Endodermal cell (in vitro differentiated cells): ENCODE measurements at regions not wholly inside any gene's neighbourhood (a gene's known extent, or its start where the extent isn't known, plus 50 kb on each side); places are given as distances from the start of the nearest gene placed in this dataset.

Experiments
- DNase-seq: peaks from one replicate; pipeline ENCODE4 v3.0.0-alpha.2; 2017
- H3K27ac ChIP-seq: 2 replicates; pipeline ENCODE4 v1.5.1; 2013; ENCODE audit warnings: mild to moderate bottlenecking, low read depth, low read length, moderate library complexity
- H3K27me3 ChIP-seq: 2 replicates; pipeline ENCODE4 v1.6.1; 2013; ENCODE audit warnings: mild to moderate bottlenecking, low read length, moderate library complexity; ENCODE audit not compliant: insufficient read depth, control insufficient read depth, poor library complexity, severe bottlenecking
- H3K36me3 ChIP-seq: 2 replicates; pipeline ENCODE4 v1.7.0; 2013; ENCODE audit warnings: mild to moderate bottlenecking, low read length, moderate library complexity; ENCODE audit not compliant: control insufficient read depth, insufficient read depth
- H3K4me1 ChIP-seq: one replicate; pipeline ENCODE4 v1.7.0; 2013; ENCODE audit warnings: low read length; ENCODE audit not compliant: control insufficient read depth, insufficient read depth
- H3K4me3 ChIP-seq: 2 replicates; pipeline ENCODE4 v1.5.1; 2013; ENCODE audit warnings: mild to moderate bottlenecking, low read length, moderate library complexity
- H3K9ac ChIP-seq: 2 replicates; pipeline ENCODE4 v1.6.1; 2013; ENCODE audit warnings: mild to moderate bottlenecking, low read length, moderate library complexity; ENCODE audit not compliant: poor library complexity, severe bottlenecking; ENCODE audit errors: extremely low read depth
- H3K9me3 ChIP-seq: 2 replicates; pipeline ENCODE4 v1.6.1; 2013; ENCODE audit warnings: mild to moderate bottlenecking, low read length, moderate library complexity; ENCODE audit not compliant: control insufficient read depth
- H3K27ac Mint-ChIP-seq: 2 replicates; pipeline ENCODE4 v1.8.0; 2020; ENCODE audit warnings: mixed read lengths
- H3K27me3 Mint-ChIP-seq: 2 replicates; pipeline ENCODE4 v1.8.0; 2021; ENCODE audit warnings: mild to moderate bottlenecking, mixed read lengths; ENCODE audit not compliant: insufficient read depth
- H3K36me3 Mint-ChIP-seq: 2 replicates; pipeline ENCODE4 v1.8.0; 2020; ENCODE audit warnings: low read depth, mixed read lengths
- H3K4me1 Mint-ChIP-seq: 2 replicates; pipeline ENCODE4 v1.8.0; 2020; ENCODE audit warnings: mixed read lengths
- H3K4me3 Mint-ChIP-seq: 2 replicates; pipeline ENCODE4 v1.8.0; 2020; ENCODE audit warnings: mild to moderate bottlenecking, moderate library complexity, mixed read lengths
- H3K9me3 Mint-ChIP-seq: 2 replicates; pipeline ENCODE4 v1.8.0; 2020; ENCODE audit warnings: mild to moderate bottlenecking, mixed read lengths
- WGBS, 2 experiments: methylation state at CpG; one replicate each; pipeline versions ENCODE4 v1.1.5 to v1.1.7; 2013; ENCODE audit warnings: missing lambda C conversion rate in 2 of 2, mixed read lengths in 1 of 2; ENCODE audit not compliant: insufficient coverage in 1 of 2, insufficient read length in 1 of 2; 5-methylcytosine and 5-hydroxymethylcytosine counted together
- TF ChIP-seq, protein P1 (sequence below): fragments of 200-600 bp; sonication (generic); conservative IDR thresholded peaks from 2 replicates; pipeline ENCODE4 v1.5.0; 2021; ENCODE audit warnings: antibody characterized with exemption, mild to moderate bottlenecking

DNA sequence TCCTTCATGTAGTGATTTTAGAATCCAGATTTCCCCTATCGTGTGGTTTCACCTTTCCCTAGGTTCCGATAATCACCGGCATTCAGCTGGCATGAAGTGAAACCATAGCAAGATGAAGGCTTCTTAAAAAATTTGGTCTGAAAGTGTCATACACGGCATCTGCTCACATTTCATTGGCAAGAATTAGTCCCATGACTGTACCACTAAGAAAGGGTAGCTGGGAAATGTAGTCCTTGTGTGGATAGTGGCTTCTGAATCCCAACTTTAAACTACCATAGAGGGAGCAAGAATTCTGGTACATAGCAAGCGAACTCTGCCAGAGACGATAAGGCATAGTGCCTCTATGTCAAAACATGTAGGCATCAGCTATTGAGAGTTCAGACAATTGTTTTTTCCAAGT, 360.1 kb upstream of the TBX3 start:
- Mint-ChIP-seq H3K27ac (no peak overlapping the region), H3K27me3 (no peaks in the 10 kb centered on the region), H3K4me1 (peaks cover 6% of the 10 kb centered on the region), H3K36me3 (no peaks in the 10 kb centered on the region), H3K4me3 (no peak overlapping the region), H3K9me3 (no peaks in the 10 kb centered on the region)
- TF ChIP-seq, protein P1, sequence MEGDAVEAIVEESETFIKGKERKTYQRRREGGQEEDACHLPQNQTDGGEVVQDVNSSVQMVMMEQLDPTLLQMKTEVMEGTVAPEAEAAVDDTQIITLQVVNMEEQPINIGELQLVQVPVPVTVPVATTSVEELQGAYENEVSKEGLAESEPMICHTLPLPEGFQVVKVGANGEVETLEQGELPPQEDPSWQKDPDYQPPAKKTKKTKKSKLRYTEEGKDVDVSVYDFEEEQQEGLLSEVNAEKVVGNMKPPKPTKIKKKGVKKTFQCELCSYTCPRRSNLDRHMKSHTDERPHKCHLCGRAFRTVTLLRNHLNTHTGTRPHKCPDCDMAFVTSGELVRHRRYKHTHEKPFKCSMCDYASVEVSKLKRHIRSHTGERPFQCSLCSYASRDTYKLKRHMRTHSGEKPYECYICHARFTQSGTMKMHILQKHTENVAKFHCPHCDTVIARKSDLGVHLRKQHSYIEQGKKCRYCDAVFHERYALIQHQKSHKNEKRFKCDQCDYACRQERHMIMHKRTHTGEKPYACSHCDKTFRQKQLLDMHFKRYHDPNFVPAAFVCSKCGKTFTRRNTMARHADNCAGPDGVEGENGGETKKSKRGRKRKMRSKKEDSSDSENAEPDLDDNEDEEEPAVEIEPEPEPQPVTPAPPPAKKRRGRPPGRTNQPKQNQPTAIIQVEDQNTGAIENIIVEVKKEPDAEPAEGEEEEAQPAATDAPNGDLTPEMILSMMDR, result no peak
- Histone ChIP-seq H3K4me3 (no peak overlapping the region), H3K36me3 (no peaks in the 10 kb centered on the region), H3K4me1 (peaks cover 3% of the 10 kb centered on the region), H3K9me3 (peaks cover 5% of the 10 kb centered on the region), H3K27me3 (peaks cover 10% of the 10 kb centered on the region), H3K27ac (no peak overlapping the region), H3K9ac (no peak overlapping the region)
- DNase-seq, result no peak
- WGBS, 2 experiments, result 91 to 94% methylated on average over 6 of the region's 6 CpGs

DNA sequence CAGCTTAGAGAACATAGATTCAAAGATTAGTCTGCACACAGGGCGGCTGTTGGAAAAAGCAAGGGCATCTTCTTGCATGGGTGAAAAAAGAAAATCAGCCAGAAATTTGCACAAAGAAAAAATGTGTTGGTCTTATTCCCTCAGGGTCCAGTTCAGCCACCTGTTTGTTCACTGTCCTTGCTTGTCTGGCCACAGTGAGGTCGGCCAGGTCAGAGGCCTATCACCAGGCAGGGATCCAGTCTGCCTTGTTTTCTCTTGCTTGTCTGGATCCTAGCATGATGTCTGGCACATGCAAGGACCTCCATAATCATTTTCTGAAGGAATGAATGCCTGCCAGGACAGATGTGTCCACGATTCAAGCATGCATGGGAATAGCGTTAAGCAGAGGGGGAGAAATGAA, 359.1 kb upstream of the TBX3 start:
- Histone ChIP-seq H3K4me1 (peaks cover 3% of the 10 kb centered on the region), H3K36me3 (no peaks in the 10 kb centered on the region), H3K4me3 (no peak overlapping the region), H3K9me3 (peaks cover 5% of the 10 kb centered on the region), H3K27me3 (peaks cover 19% of the 10 kb centered on the region), H3K9ac (no peak overlapping the region), H3K27ac (no peak overlapping the region)
- Mint-ChIP-seq H3K4me1 (peaks cover 6% of the 10 kb centered on the region), H3K9me3 (no peaks in the 10 kb centered on the region), H3K27me3 (no peaks in the 10 kb centered on the region), H3K27ac (no peak overlapping the region), H3K36me3 (no peaks in the 10 kb centered on the region), H3K4me3 (no peak overlapping the region)
- TF ChIP-seq, protein P1, result no peak
- no peak for DNase-seq
- WGBS, 2 experiments, result 94 to 100% methylated on average over 3 to 4 of the region's 4 CpGs

DNA sequence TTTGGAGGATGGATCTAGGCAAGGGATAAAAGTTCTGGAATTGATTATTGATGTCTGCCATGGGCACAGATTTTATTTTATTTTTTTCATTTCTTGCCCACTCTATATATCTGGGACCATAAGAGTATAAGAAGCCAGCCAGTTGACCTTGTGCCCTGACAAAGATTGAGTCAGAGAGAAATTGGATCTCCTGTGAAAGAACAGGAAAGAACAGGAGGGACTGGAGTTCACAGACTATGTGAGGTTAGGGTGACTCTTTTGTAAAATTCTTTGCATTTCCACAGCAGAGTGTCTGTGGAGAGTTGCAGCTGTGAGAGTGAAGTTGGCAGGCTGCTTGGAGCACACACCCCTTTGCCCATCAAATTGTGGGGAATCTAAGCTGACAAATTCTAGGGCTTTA, 358.4 kb upstream of the TBX3 start:
- no peaks in the 10 kb centered on the region for H3K36me3 Mint-ChIP-seq
- peaks cover 6% of the 10 kb centered on the region for H3K4me1 Mint-ChIP-seq
- H3K27ac Mint-ChIP-seq, result no peak overlapping the region
- H3K27me3 ChIP-seq, result peaks cover 19% of the 10 kb centered on the region
- peaks cover 3% of the 10 kb centered on the region for H3K4me1 ChIP-seq
- no peaks in the 10 kb centered on the region for H3K27me3 Mint-ChIP-seq
- DNase-seq, result no peak
- peaks cover 5% of the 10 kb centered on the region for H3K9me3 ChIP-seq
- H3K4me3 ChIP-seq, result no peak overlapping the region
- no peaks in the 10 kb centered on the region for H3K9me3 Mint-ChIP-seq
- no peak overlapping the region for H3K4me3 Mint-ChIP-seq
- H3K36me3 ChIP-seq, result no peaks in the 10 kb centered on the region
- H3K27ac ChIP-seq, result no peak overlapping the region
- TF ChIP-seq, protein P1, result no peak
- H3K9ac ChIP-seq, result no peak overlapping the region
